ENCODE measurements at regions not wholly inside any gene's neighbourhood (a gene's known extent, or its start where the extent isn't known, plus 50 kb on each side); places are given as distances from the start of the nearest gene placed in this dataset.

DNA sequence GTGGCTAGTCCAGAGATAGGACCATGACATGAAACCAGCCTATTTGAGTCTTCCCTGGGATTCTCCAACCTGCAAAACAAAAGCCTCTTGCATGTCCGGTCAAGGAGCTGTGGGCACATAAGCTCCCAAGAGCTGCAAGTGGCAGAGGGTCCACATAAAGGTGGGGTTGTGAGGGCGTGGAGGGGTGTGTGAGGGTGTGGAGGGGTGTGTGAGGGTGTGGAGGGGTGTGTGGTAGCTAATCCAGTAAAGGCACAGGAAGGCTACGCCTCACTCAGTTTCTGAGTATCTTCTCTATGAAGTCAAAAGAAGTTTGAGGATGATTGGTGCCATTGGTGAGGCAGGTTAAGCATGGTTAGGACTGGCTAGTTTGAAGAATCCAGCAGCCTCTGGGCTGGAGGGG, 259.4 kb upstream of the NSMCE3 start:
- H3K9me3 ChIP-seq = no peaks in the 10 kb centered on the region
- TF ChIP-seq, protein P1, sequence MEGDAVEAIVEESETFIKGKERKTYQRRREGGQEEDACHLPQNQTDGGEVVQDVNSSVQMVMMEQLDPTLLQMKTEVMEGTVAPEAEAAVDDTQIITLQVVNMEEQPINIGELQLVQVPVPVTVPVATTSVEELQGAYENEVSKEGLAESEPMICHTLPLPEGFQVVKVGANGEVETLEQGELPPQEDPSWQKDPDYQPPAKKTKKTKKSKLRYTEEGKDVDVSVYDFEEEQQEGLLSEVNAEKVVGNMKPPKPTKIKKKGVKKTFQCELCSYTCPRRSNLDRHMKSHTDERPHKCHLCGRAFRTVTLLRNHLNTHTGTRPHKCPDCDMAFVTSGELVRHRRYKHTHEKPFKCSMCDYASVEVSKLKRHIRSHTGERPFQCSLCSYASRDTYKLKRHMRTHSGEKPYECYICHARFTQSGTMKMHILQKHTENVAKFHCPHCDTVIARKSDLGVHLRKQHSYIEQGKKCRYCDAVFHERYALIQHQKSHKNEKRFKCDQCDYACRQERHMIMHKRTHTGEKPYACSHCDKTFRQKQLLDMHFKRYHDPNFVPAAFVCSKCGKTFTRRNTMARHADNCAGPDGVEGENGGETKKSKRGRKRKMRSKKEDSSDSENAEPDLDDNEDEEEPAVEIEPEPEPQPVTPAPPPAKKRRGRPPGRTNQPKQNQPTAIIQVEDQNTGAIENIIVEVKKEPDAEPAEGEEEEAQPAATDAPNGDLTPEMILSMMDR (IDR thresholded peaks at IDR 0.05) = no peak
- no peaks in the 10 kb centered on the region for H3K27me3 ChIP-seq
- DNase-seq (ENCODE audit: low spot score) = no peak
- H3K27ac ChIP-seq = no peak overlapping the region
- H3K4me1 ChIP-seq = peaks cover 0 to 10% of the 10 kb centered on the region in 2 donors
- H3K4me3 ChIP-seq = no peak overlapping the region
- H3K36me3 ChIP-seq = no peaks in the 10 kb centered on the region

DNA sequence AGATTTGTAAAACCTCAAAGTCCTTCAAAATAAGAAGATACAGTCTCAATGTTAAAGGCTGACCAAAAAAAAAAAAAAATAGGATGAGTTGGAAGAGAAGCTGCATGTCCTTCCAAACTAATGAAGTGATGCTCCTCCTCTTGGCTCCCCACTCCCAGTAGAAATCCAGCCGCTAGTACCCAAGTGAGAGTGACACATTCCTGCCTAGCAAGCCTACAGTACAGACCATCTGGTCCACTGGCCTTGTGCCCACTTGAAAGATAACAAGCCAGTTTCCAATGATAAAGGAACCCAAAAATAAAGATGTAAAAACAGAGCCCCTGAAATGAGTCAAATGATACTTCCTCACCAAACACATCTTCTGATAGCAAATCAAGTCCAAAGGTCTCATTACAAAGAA, 258.7 kb upstream of the NSMCE3 start:
- no peaks in the 10 kb centered on the region for H3K27me3 ChIP-seq
- no peak overlapping the region for H3K27ac ChIP-seq
- peaks cover 0 to 6% of the 10 kb centered on the region in 2 donors for H3K4me1 ChIP-seq
- H3K36me3 ChIP-seq = no peaks in the 10 kb centered on the region
- TF ChIP-seq, protein P1 (IDR thresholded peaks at IDR 0.05) = no peak
- no peak for DNase-seq (ENCODE audit: low spot score)
- no peak overlapping the region for H3K4me3 ChIP-seq
- no peaks in the 10 kb centered on the region for H3K9me3 ChIP-seq

DNA sequence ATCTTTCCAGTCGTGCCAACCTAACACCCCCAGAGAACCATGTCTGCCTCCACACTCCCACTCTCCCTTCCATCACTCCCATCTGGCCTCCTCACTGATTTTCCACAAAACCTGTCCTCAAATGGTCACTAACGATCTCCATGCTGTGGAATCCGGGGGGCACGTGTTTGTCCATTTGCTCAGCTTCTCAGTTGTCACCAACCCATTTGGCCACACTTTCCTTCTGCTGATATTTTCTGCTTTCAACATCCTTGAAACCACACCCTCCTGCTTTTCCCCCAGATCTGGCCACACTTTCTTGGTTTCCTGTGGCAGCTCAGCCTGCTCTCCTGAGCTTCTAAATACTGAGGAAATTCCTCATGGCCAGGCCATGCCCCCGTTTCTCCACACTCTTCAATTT, 257.2 kb upstream of the NSMCE3 start:
- Histone ChIP-seq H3K4me3 (no peak overlapping the region), H3K9me3 (no peaks in the 10 kb centered on the region), H3K27ac (no peak overlapping the region), H3K4me1 (peaks cover 0 to 6% of the 10 kb centered on the region in 2 donors), H3K27me3 (no peaks in the 10 kb centered on the region), H3K36me3 (no peaks in the 10 kb centered on the region)
- TF ChIP-seq, protein P1 (IDR thresholded peaks at IDR 0.05) = no peak
- no peak for DNase-seq (ENCODE audit: low spot score)

DNA sequence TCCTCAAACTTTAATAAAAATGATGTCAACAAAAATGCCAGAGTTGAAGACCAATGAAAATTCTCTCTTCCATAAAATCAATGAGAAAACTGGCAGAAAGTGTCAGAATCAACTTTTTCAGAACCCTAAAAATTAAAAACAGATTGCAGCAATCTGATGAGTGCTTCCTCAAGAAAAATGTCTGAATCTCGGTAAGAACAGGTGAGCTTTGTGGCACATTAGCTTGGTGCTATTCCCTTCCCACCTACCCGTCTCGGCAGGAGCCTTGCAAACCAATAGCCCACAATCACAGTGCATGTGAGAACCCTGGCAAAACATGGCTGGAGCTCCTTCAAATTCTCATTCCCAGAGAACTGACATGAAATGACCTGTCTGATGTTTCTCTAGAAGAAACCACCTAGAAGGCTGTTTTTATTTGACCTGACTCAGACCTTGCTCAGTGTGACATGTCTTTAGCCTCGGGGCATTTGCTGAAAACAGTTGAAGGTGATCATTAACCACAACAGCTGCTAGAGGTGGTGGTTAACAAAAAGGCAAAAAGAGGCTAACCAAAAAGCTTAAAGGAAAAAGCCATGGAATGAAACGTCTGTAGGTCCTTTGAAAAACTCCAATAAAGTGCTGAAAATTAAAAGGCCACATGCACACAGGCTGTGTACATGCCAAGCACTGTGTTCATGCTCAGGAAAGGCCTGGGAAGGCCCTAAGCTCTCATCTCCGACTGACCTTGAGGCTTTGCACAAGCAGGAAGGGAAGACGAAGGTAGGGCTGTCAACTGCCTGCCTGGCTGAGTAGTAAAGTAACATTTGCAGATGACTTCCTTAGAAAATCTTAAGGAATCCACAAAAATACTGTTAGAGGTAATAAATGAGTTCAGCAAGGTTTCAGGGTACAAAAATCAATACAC, 253.0 kb upstream of the NSMCE3 start:
- H3K36me3 ChIP-seq = no peaks in the 10 kb centered on the region
- H3K4me1 ChIP-seq = peaks cover 0 to 6% of the 10 kb centered on the region in 2 donors
- H3K27me3 ChIP-seq = no peaks in the 10 kb centered on the region
- no peak for DNase-seq (ENCODE audit: low spot score)
- H3K4me3 ChIP-seq = no peak overlapping the region
- no peak overlapping the region for H3K27ac ChIP-seq
- TF ChIP-seq, protein P1 (IDR thresholded peaks at IDR 0.05) = no peak
- no peaks in the 10 kb centered on the region for H3K9me3 ChIP-seq

DNA sequence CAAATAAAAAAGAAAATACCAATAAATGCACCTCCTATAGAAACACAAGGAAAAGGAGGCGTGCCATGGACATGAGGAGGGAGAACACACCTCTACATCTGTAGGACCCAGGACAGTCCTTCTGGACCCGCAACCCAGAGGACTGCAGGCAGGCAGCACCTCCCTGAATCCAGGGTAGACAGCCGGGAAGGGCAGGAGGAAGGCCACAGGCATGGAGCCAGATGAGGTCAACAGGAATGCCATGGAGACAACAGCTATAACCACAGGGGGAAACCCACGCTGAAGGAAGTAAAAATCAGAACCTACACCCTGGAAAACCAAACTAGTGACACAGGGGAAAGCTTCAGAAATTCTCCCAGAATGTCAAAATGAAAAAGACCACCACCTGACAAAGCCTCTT, 248.8 kb upstream of the NSMCE3 start:
- H3K27me3 ChIP-seq = no peaks in the 10 kb centered on the region
- no peaks in the 10 kb centered on the region for H3K9me3 ChIP-seq
- no peaks in the 10 kb centered on the region for H3K36me3 ChIP-seq
- peaks cover 0 to 5% of the 10 kb centered on the region in 2 donors for H3K4me1 ChIP-seq
- TF ChIP-seq, protein P1 (IDR thresholded peaks at IDR 0.05) = no peak
- DNase-seq (ENCODE audit: low spot score) = no peak
- H3K27ac ChIP-seq = no peak overlapping the region
- no peak overlapping the region for H3K4me3 ChIP-seq
